Thyroid gland (tissue), 4 donors: ENCODE measurements at regions not wholly inside any gene's neighbourhood (a gene's known extent, or its start where the extent isn't known, plus 50 kb on each side); places are given as distances from the start of the nearest gene placed in this dataset.

Experiments
- DNase-seq, 2 donors: peaks; one replicate each; pipeline ENCODE4 v3.0.0-alpha.2; 2019
- H3K27ac ChIP-seq, 3 donors: fragments of 200-600 bp; sonication (generic); 1 replicate in 2 of 3; 2 replicates in 1 of 3; pipeline ENCODE4 v1.5.1; 2016 to 2019; ENCODE audit warnings: mild to moderate bottlenecking in 1 of 3, moderate library complexity in 1 of 3
- H3K27me3 ChIP-seq: fragments of 200-600 bp; sonication (generic); one replicate; pipeline ENCODE4 v1.5.1; 2019
- H3K36me3 ChIP-seq, 2 donors: fragments of 200-600 bp; sonication (generic); one replicate each; pipeline ENCODE4 v1.5.1; 2016 to 2019
- H3K4me1 ChIP-seq, 2 donors: fragments of 200-600 bp; sonication (generic); one replicate each; pipeline ENCODE4 v1.5.1; 2017 to 2019
- H3K4me3 ChIP-seq, 3 donors: fragments of 200-600 bp; sonication (generic); replicated peaks in 1 of 3; 1 replicate in 2 of 3; 2 replicates in 1 of 3; pipeline ENCODE4 v1.5.1; 2016; ENCODE audit warnings: mild to moderate bottlenecking in 1 of 3
- H3K9me3 ChIP-seq: fragments of 200-600 bp; sonication (generic); one replicate; pipeline ENCODE4 v1.5.1; 2017
- CTCF ChIP-seq, 6 experiments: fragments of 200-600 bp in 3 of 6; fragments of 450-650 bp in 3 of 6; sonication (generic) in 3 of 6; IDR thresholded peaks; one replicate each; pipeline ENCODE4 v1.5.1; 2016 to 2019; ENCODE audit warnings: antibody characterized with exemption in 6 of 6, mild to moderate bottlenecking in 2 of 6, inconsistent platforms in 1 of 6, moderate library complexity in 1 of 6
- POLR2A ChIP-seq, 2 donors: fragments of 450-650 bp; IDR thresholded peaks; one replicate each; pipeline ENCODE4 v1.6.1; 2017; ENCODE audit warnings: antibody characterized with exemption in 2 of 2, mild to moderate bottlenecking in 2 of 2, moderate library complexity in 1 of 2
- WGBS, 2 donors: methylation state at CpG; one replicate each; pipeline ENCODE4 v1.1.5; 2017; 5-methylcytosine and 5-hydroxymethylcytosine counted together
- intact Hi-C: fragments of 100-400 bp; cut with DNase I; formaldehyde crosslinking; loops from one replicate; pipeline ENCODE4 v1.15.1; 2023

GRCh38 chr3:193021506-193022010 is 103.9 kb upstream of the MB21D2 start:
- intact Hi-C loops: no loop called here
- DNase-seq: no peak
- no peaks in the 10 kb centered on the region for H3K4me1 ChIP-seq
- no peaks in the 10 kb centered on the region for H3K36me3 ChIP-seq
- TF ChIP-seq CTCF (IDR thresholded peaks at IDR 0.05) (no peak), POLR2A (IDR thresholded peaks at IDR 0.05) (no peak)
- 73 to 78% methylated on average over 7 of the region's 7 CpGs for WGBS, 2 donors
- no peak overlapping the region for H3K27ac ChIP-seq
- no peaks in the 10 kb centered on the region for H3K27me3 ChIP-seq
- H3K4me3 ChIP-seq: no peak overlapping the region
- no peaks in the 10 kb centered on the region for H3K9me3 ChIP-seq

GRCh38 chr3:193023218-193023617 is 105.6 kb upstream of the MB21D2 start:
- H3K9me3 ChIP-seq: no peaks in the 10 kb centered on the region
- intact Hi-C loops: no loop called here
- no peak overlapping the region for H3K4me3 ChIP-seq
- no peaks in the 10 kb centered on the region for H3K27me3 ChIP-seq
- no peaks in the 10 kb centered on the region for H3K36me3 ChIP-seq
- no peaks in the 10 kb centered on the region for H3K4me1 ChIP-seq
- DNase-seq: no peak
- WGBS, 2 donors: 94 to 95% methylated on average over 1 of the region's 1 CpG
- no peak overlapping the region for H3K27ac ChIP-seq
- TF ChIP-seq CTCF (IDR thresholded peaks at IDR 0.05) (no peak), POLR2A (IDR thresholded peaks at IDR 0.05) (no peak)

GRCh38 chr3:193028258-193028657 is 110.6 kb upstream of the MB21D2 start:
- Histone ChIP-seq H3K27me3 (peaks cover 3% of the 10 kb centered on the region), H3K36me3 (no peaks in the 10 kb centered on the region), H3K4me3 (no peak overlapping the region), H3K4me1 (no peaks in the 10 kb centered on the region), H3K9me3 (no peaks in the 10 kb centered on the region), H3K27ac (no peak overlapping the region)
- intact Hi-C loops: no loop called here
- TF ChIP-seq POLR2A (IDR thresholded peaks at IDR 0.05) (no peak), CTCF (IDR thresholded peaks at IDR 0.05) (no peak)
- DNase-seq: no peak
- 75 to 77% methylated on average over 4 of the region's 4 CpGs for WGBS, 2 donors

- Histone ChIP-seq H3K9me3 (no peaks in the 10 kb centered on the region), H3K27me3 (peaks cover 3% of the 10 kb centered on the region), H3K36me3 (no peaks in the 10 kb centered on the region), H3K4me3 (no peak overlapping the region), H3K27ac (no peak overlapping the region), H3K4me1 (no peaks in the 10 kb centered on the region)
- intact Hi-C loops: loop anchor here (5.0 kb wide), 1 partner anchor 202 kb away; no protein-coding TSS in a partner anchor
- WGBS, 2 donors: 25 to 29% methylated on average over 2 of the region's 2 CpGs
- TF ChIP-seq POLR2A (IDR thresholded peaks at IDR 0.05): no peak
- TF ChIP-seq CTCF (IDR thresholded peaks at IDR 0.05): no peak
- DNase-seq: no peak
Observed at GRCh38 chr3:193029800-193030199, 112.1 kb upstream of the MB21D2 start.

- no peak overlapping the region for H3K4me3 ChIP-seq
- no peak for DNase-seq
- 43 to 49% methylated on average over 2 of the region's 2 CpGs for WGBS, 2 donors
- no peak overlapping the region for H3K27ac ChIP-seq
- TF ChIP-seq CTCF (IDR thresholded peaks at IDR 0.05) (no peak), POLR2A (IDR thresholded peaks at IDR 0.05) (no peak)
- no peaks in the 10 kb centered on the region for H3K36me3 ChIP-seq
- intact Hi-C loops: loop anchor here (5.0 kb wide), 1 partner anchor 203 kb away; no protein-coding TSS in a partner anchor
- H3K27me3 ChIP-seq: peaks cover 3% of the 10 kb centered on the region
- no peaks in the 10 kb centered on the region for H3K4me1 ChIP-seq
- H3K9me3 ChIP-seq: no peaks in the 10 kb centered on the region
Observed at GRCh38 chr3:193030276-193030675, 112.6 kb upstream of the MB21D2 start.
